HepG2 (cell line): ENCODE measurements at regions not wholly inside any gene's neighbourhood (a gene's known extent, or its start where the extent isn't known, plus 50 kb on each side); places are given as distances from the start of the nearest gene placed in this dataset.

Experiments
- TF ChIP-seq, protein P1 (sequence below): sonication (generic); formaldehyde crosslinking; IDR thresholded peaks from 2 replicates; pipeline ENCODE4 v1.4.0; 2020; ENCODE audit warnings: mild to moderate bottlenecking, missing genetic modification reagents
- TF ChIP-seq, protein P2 (sequence below): sonication (generic); formaldehyde crosslinking; IDR thresholded peaks from 2 replicates; pipeline ENCODE4 v1.4.0; 2020; ENCODE audit warnings: missing genetic modification reagents

DNA sequence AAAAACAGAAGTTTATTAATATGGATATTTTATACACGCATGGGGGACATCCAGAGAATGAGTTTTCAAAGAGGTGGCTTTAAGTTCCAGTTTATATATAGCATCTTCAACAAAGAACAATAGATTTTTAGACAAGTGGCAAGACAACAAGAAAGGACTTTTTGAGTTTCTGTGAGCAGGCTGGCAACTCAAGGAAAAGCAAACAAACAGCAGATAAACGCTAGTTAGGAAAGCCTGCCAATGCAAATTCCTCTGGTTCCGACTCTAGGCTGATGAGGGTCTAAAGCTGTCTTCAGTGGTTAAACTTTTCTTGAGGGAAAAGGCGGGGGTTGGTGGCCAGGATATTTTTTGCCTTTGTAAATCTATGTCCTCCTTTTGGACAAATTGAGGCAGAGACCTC is 78.4 kb upstream of the EEA1 start:
- TF ChIP-seq, protein P1, sequence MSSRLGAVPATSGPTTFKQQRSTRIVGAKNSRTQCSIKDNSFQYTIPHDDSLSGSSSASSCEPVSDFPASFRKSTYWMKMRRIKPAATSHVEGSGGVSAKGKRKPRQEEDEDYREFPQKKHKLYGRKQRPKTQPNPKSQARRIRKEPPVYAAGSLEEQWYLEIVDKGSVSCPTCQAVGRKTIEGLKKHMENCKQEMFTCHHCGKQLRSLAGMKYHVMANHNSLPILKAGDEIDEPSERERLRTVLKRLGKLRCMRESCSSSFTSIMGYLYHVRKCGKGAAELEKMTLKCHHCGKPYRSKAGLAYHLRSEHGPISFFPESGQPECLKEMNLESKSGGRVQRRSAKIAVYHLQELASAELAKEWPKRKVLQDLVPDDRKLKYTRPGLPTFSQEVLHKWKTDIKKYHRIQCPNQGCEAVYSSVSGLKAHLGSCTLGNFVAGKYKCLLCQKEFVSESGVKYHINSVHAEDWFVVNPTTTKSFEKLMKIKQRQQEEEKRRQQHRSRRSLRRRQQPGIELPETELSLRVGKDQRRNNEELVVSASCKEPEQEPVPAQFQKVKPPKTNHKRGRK: no peak
- TF ChIP-seq, protein P2, sequence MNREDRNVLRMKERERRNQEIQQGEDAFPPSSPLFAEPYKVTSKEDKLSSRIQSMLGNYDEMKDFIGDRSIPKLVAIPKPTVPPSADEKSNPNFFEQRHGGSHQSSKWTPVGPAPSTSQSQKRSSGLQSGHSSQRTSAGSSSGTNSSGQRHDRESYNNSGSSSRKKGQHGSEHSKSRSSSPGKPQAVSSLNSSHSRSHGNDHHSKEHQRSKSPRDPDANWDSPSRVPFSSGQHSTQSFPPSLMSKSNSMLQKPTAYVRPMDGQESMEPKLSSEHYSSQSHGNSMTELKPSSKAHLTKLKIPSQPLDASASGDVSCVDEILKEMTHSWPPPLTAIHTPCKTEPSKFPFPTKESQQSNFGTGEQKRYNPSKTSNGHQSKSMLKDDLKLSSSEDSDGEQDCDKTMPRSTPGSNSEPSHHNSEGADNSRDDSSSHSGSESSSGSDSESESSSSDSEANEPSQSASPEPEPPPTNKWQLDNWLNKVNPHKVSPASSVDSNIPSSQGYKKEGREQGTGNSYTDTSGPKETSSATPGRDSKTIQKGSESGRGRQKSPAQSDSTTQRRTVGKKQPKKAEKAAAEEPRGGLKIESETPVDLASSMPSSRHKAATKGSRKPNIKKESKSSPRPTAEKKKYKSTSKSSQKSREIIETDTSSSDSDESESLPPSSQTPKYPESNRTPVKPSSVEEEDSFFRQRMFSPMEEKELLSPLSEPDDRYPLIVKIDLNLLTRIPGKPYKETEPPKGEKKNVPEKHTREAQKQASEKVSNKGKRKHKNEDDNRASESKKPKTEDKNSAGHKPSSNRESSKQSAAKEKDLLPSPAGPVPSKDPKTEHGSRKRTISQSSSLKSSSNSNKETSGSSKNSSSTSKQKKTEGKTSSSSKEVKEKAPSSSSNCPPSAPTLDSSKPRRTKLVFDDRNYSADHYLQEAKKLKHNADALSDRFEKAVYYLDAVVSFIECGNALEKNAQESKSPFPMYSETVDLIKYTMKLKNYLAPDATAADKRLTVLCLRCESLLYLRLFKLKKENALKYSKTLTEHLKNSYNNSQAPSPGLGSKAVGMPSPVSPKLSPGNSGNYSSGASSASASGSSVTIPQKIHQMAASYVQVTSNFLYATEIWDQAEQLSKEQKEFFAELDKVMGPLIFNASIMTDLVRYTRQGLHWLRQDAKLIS: no peak
